ENCODE measurements at regions not wholly inside any gene's neighbourhood (a gene's known extent, or its start where the extent isn't known, plus 50 kb on each side); places are given as distances from the start of the nearest gene placed in this dataset.
"Not testable (repeated sequence)": the region's sequence is repeated elsewhere in the genome, so short reads cannot be mapped to it uniquely, and the experiment has no call there.

- H3K4me3 ChIP-seq (ENCODE audit: low read length); H3K4me1 ChIP-seq (ENCODE audit: control insufficient read depth, insufficient read depth, low read length); H3K9me3 ChIP-seq (ENCODE audit: control insufficient read depth, low read length); H3K9ac ChIP-seq (ENCODE audit: extremely low read depth, low read length, poor library complexity, severe bottlenecking); H3K36me3 ChIP-seq (ENCODE audit: control insufficient read depth, insufficient read depth, low read length); H3K4me3 Mint-ChIP-seq; H3K27ac ChIP-seq (ENCODE audit: low read depth, low read length); H3K27ac Mint-ChIP-seq; DNase-seq; H3K36me3 Mint-ChIP-seq (ENCODE audit: low read depth); H3K27me3 ChIP-seq (ENCODE audit: control insufficient read depth, insufficient read depth, low read length, poor library complexity, severe bottlenecking); H3K27me3 Mint-ChIP-seq (ENCODE audit: insufficient read depth); H3K4me1 Mint-ChIP-seq: not testable (repeated sequence)
- 70% methylated on average over 6 of the region's 14 CpGs; no CpG with 5 or more reads in 1 of the 2 experiments for WGBS, 2 experiments (ENCODE audit: insufficient coverage in 1 of 2, insufficient read length in 1 of 2)
- H3K9me3 Mint-ChIP-seq: peaks cover 33% of the 10 kb centered on the region
Measured at GRCh38 chr13:18610476-18610875, 571.1 kb downstream of the TUBA3C start.

GRCh38 chr13:18609371-18609770 is 572.3 kb downstream of the TUBA3C start:
- not testable (repeated sequence) for H3K36me3 ChIP-seq (ENCODE audit: control insufficient read depth, insufficient read depth, low read length); H3K27ac Mint-ChIP-seq; H3K36me3 Mint-ChIP-seq (ENCODE audit: low read depth); H3K27ac ChIP-seq (ENCODE audit: low read depth, low read length); DNase-seq; H3K9ac ChIP-seq (ENCODE audit: extremely low read depth, low read length, poor library complexity, severe bottlenecking); H3K27me3 Mint-ChIP-seq (ENCODE audit: insufficient read depth); H3K4me3 ChIP-seq (ENCODE audit: low read length); H3K4me3 Mint-ChIP-seq; H3K27me3 ChIP-seq (ENCODE audit: control insufficient read depth, insufficient read depth, low read length, poor library complexity, severe bottlenecking); H3K9me3 ChIP-seq (ENCODE audit: control insufficient read depth, low read length); H3K4me1 Mint-ChIP-seq; H3K4me1 ChIP-seq (ENCODE audit: control insufficient read depth, insufficient read depth, low read length)
- peaks cover 29% of the 10 kb centered on the region for H3K9me3 Mint-ChIP-seq
- 89% methylated on average over 5 to 28 of the region's 42 CpGs for WGBS, 2 experiments (ENCODE audit: insufficient coverage in 1 of 2, insufficient read length in 1 of 2)

- WGBS, 2 experiments (ENCODE audit: insufficient coverage in 1 of 2, insufficient read length in 1 of 2): 60% methylated on average over 2 of the region's 40 CpGs; no CpG with 5 or more reads in 1 of the 2 experiments
- H3K27me3 ChIP-seq (ENCODE audit: control insufficient read depth, insufficient read depth, low read length, poor library complexity, severe bottlenecking); H3K4me1 Mint-ChIP-seq; H3K36me3 Mint-ChIP-seq (ENCODE audit: low read depth); H3K4me3 ChIP-seq (ENCODE audit: low read length); H3K9me3 ChIP-seq (ENCODE audit: control insufficient read depth, low read length); DNase-seq; H3K9ac ChIP-seq (ENCODE audit: extremely low read depth, low read length, poor library complexity, severe bottlenecking); H3K4me1 ChIP-seq (ENCODE audit: control insufficient read depth, insufficient read depth, low read length); H3K36me3 ChIP-seq (ENCODE audit: control insufficient read depth, insufficient read depth, low read length); H3K27ac Mint-ChIP-seq; H3K27ac ChIP-seq (ENCODE audit: low read depth, low read length); H3K27me3 Mint-ChIP-seq (ENCODE audit: insufficient read depth); H3K4me3 Mint-ChIP-seq: not testable (repeated sequence)
- H3K9me3 Mint-ChIP-seq: peaks cover 29% of the 10 kb centered on the region
Measured at GRCh38 chr13:18608851-18609250, 572.8 kb downstream of the TUBA3C start.

- not testable (repeated sequence) for H3K4me3 ChIP-seq (ENCODE audit: low read length); DNase-seq; H3K36me3 ChIP-seq (ENCODE audit: control insufficient read depth, insufficient read depth, low read length); H3K27me3 ChIP-seq (ENCODE audit: control insufficient read depth, insufficient read depth, low read length, poor library complexity, severe bottlenecking); H3K9me3 ChIP-seq (ENCODE audit: control insufficient read depth, low read length); H3K9ac ChIP-seq (ENCODE audit: extremely low read depth, low read length, poor library complexity, severe bottlenecking); H3K36me3 Mint-ChIP-seq (ENCODE audit: low read depth); H3K4me3 Mint-ChIP-seq; H3K4me1 ChIP-seq (ENCODE audit: control insufficient read depth, insufficient read depth, low read length); H3K27ac Mint-ChIP-seq; H3K4me1 Mint-ChIP-seq; H3K27me3 Mint-ChIP-seq (ENCODE audit: insufficient read depth); H3K27ac ChIP-seq (ENCODE audit: low read depth, low read length)
- WGBS, 2 experiments (ENCODE audit: insufficient coverage in 1 of 2, insufficient read length in 1 of 2): 95% methylated on average over 8 to 14 of the region's 24 CpGs
- peaks cover 38% of the 10 kb centered on the region for H3K9me3 Mint-ChIP-seq
Measured at GRCh38 chr13:18600366-18600765, 581.3 kb downstream of the TUBA3C start.

- H3K4me3 ChIP-seq (ENCODE audit: low read length): not testable (repeated sequence)
Measured at GRCh38 chr13:18599791-18600211, 581.8 kb downstream of the TUBA3C start.

GRCh38 chr13:18598543-18598942 is 583.1 kb downstream of the TUBA3C start:
- not testable (repeated sequence) for H3K36me3 Mint-ChIP-seq (ENCODE audit: low read depth); H3K4me1 ChIP-seq (ENCODE audit: control insufficient read depth, insufficient read depth, low read length); H3K4me3 Mint-ChIP-seq; H3K9me3 ChIP-seq (ENCODE audit: control insufficient read depth, low read length); H3K4me1 Mint-ChIP-seq; H3K27me3 Mint-ChIP-seq (ENCODE audit: insufficient read depth); H3K27ac ChIP-seq (ENCODE audit: low read depth, low read length); H3K27ac Mint-ChIP-seq; H3K27me3 ChIP-seq (ENCODE audit: control insufficient read depth, insufficient read depth, low read length, poor library complexity, severe bottlenecking); DNase-seq; H3K4me3 ChIP-seq (ENCODE audit: low read length); H3K36me3 ChIP-seq (ENCODE audit: control insufficient read depth, insufficient read depth, low read length); H3K9ac ChIP-seq (ENCODE audit: extremely low read depth, low read length, poor library complexity, severe bottlenecking)
- peaks cover 50% of the 10 kb centered on the region for H3K9me3 Mint-ChIP-seq
- 81 to 91% methylated on average over 4 to 20 of the region's 24 CpGs for WGBS, 2 experiments (ENCODE audit: insufficient coverage in 1 of 2, insufficient read length in 1 of 2)

More at GRCh38 chr13:18599791-18600211, 581.8 kb downstream of the TUBA3C start:
- not testable (repeated sequence) for H3K4me1 ChIP-seq (ENCODE audit: control insufficient read depth, insufficient read depth, low read length); H3K36me3 Mint-ChIP-seq (ENCODE audit: low read depth); H3K27ac ChIP-seq (ENCODE audit: low read depth, low read length); H3K27me3 Mint-ChIP-seq (ENCODE audit: insufficient read depth); H3K27me3 ChIP-seq (ENCODE audit: control insufficient read depth, insufficient read depth, low read length, poor library complexity, severe bottlenecking); H3K4me3 Mint-ChIP-seq; H3K9me3 ChIP-seq (ENCODE audit: control insufficient read depth, low read length); H3K27ac Mint-ChIP-seq; H3K36me3 ChIP-seq (ENCODE audit: control insufficient read depth, insufficient read depth, low read length); H3K4me1 Mint-ChIP-seq; H3K9ac ChIP-seq (ENCODE audit: extremely low read depth, low read length, poor library complexity, severe bottlenecking)
- DNase-seq: peak; percentile 47
- peaks cover 39% of the 10 kb centered on the region for H3K9me3 Mint-ChIP-seq
- 70 to 89% methylated on average over 4 to 21 of the region's 25 CpGs for WGBS, 2 experiments (ENCODE audit: insufficient coverage in 1 of 2, insufficient read length in 1 of 2)

GRCh38 chr13:18597940-18598339 is 583.7 kb downstream of the TUBA3C start:
- 80 to 86% methylated on average over 5 to 14 of the region's 14 CpGs for WGBS, 2 experiments (ENCODE audit: insufficient coverage in 1 of 2, insufficient read length in 1 of 2)
- not testable (repeated sequence) for H3K4me3 ChIP-seq (ENCODE audit: low read length); H3K4me3 Mint-ChIP-seq; H3K36me3 Mint-ChIP-seq (ENCODE audit: low read depth); H3K27ac ChIP-seq (ENCODE audit: low read depth, low read length); H3K27ac Mint-ChIP-seq; H3K4me1 ChIP-seq (ENCODE audit: control insufficient read depth, insufficient read depth, low read length); H3K36me3 ChIP-seq (ENCODE audit: control insufficient read depth, insufficient read depth, low read length); DNase-seq; H3K27me3 Mint-ChIP-seq (ENCODE audit: insufficient read depth); H3K9me3 ChIP-seq (ENCODE audit: control insufficient read depth, low read length); H3K27me3 ChIP-seq (ENCODE audit: control insufficient read depth, insufficient read depth, low read length, poor library complexity, severe bottlenecking); H3K4me1 Mint-ChIP-seq; H3K9ac ChIP-seq (ENCODE audit: extremely low read depth, low read length, poor library complexity, severe bottlenecking)
- H3K9me3 Mint-ChIP-seq: peaks cover 51% of the 10 kb centered on the region
